Adrenal gland (tissue), 9 donors: ENCODE measurements at regions not wholly inside any gene's neighbourhood (a gene's known extent, or its start where the extent isn't known, plus 50 kb on each side); places are given as distances from the start of the nearest gene placed in this dataset.
"Not testable (repeated sequence)": the region's sequence is repeated elsewhere in the genome, so short reads cannot be mapped to it uniquely, and the experiment has no call there.

Source experiments
- DNase-seq, 7 donors: peaks; one replicate each; pipeline ENCODE4 v3.0.0-alpha.2; 2019 to 2020
- H3K27ac ChIP-seq, 5 donors: fragments of 200-600 bp; sonication (generic) in 4 of 5; 1 replicate in 3 of 5; 2 replicates in 2 of 5; pipeline versions ENCODE4 v1.5.1 to v1.8.0; 2016 to 2020; ENCODE audit warnings: mild to moderate bottlenecking in 1 of 5
- H3K27me3 ChIP-seq: fragments of 200-600 bp; 2 replicates; pipeline ENCODE4 v1.8.0; 2021
- H3K36me3 ChIP-seq, 2 donors: fragments of 200-600 bp; replicated peaks in 1 of 2; 1 replicate in 1 of 2; 2 replicates in 1 of 2; pipeline versions ENCODE4 v1.5.1 to v1.8.0; 2018 to 2022
- H3K4me1 ChIP-seq, 2 donors: fragments of 200-600 bp; replicated peaks in 1 of 2; 1 replicate in 1 of 2; 2 replicates in 1 of 2; pipeline versions ENCODE4 v1.5.1 to v1.8.0; 2018 to 2021
- H3K4me3 ChIP-seq, 4 donors: fragments of 200-600 bp; sonication (generic) in 3 of 4; one replicate each; pipeline ENCODE4 v1.5.1; 2016 to 2018
- H3K9me3 ChIP-seq, 3 donors: fragments of 200-600 bp; sonication (generic) in 1 of 3; replicated peaks in 1 of 3; 1 replicate in 2 of 3; 2 replicates in 1 of 3; pipeline versions ENCODE4 v1.5.1 to v1.8.0; 2016 to 2021
- CTCF ChIP-seq, 6 experiments: fragments of 450-650 bp in 4 of 6; fragments of 200-600 bp in 2 of 6; sonication (generic) in 1 of 6; IDR thresholded peaks; 1 replicate in 5 of 6; 2 replicates in 1 of 6; pipeline versions ENCODE4 v1.5.1 to v1.8.0; 2016 to 2021; ENCODE audit warnings: antibody characterized with exemption in 6 of 6, mild to moderate bottlenecking in 2 of 6, moderate library complexity in 1 of 6
- POLR2A ChIP-seq, 2 donors: fragments of 450-650 bp; IDR thresholded peaks; one replicate each; pipeline ENCODE4 v1.6.1; 2017; ENCODE audit warnings: antibody characterized with exemption in 2 of 2, mild to moderate bottlenecking in 2 of 2, moderate library complexity in 1 of 2
- WGBS, 4 donors: extraction: QIAGEN DNeasy Blood & Tissue Kit in 2 of 4; methylation state at CpG; one replicate each; pipeline versions ENCODE4 v1.1.5 to v1.1.7; 2013 to 2017; 5-methylcytosine and 5-hydroxymethylcytosine counted together
- intact Hi-C, 2 donors: fragments of 100-400 bp; cut with DNase I; formaldehyde crosslinking; loops; one replicate each; pipeline versions ENCODE4 v1.14.1 to v1.15.0; 2022 to 2023
- donor health status: healthy with polysubstance abuse.
- donor health status: Bipolar disorder and iron deficiency.
- donor health status: DM: yes; HTN: yes; CAD: no.
- donor health status: DM: no; HTN: no; CAD: no.
- donor health status: DM: no; HTN: no; CAD: no.

GRCh38 chrX:27254656-27255055, 208.5 kb downstream of the PPP4R3C start:
- no peaks in the 10 kb centered on the region for H3K9me3 ChIP-seq
- no peak overlapping the region for H3K4me3 ChIP-seq
- no peaks in the 10 kb centered on the region for H3K4me1 ChIP-seq
- no peak overlapping the region for H3K27ac ChIP-seq
- no peak for TF ChIP-seq CTCF (IDR thresholded peaks at IDR 0.05)
- no peak for TF ChIP-seq POLR2A (IDR thresholded peaks at IDR 0.05)
- intact Hi-C loops: no loop called here
- H3K27me3 ChIP-seq: no peaks in the 10 kb centered on the region
- no peaks in the 10 kb centered on the region for H3K36me3 ChIP-seq
- no peak for DNase-seq

- WGBS, 4 donors: 47 to 82% (median 59%) methylated on average over 1 to 3 of the region's 3 CpGs
- TF ChIP-seq POLR2A (IDR thresholded peaks at IDR 0.05) (no peak), CTCF (IDR thresholded peaks at IDR 0.05) (no peak)
- Histone ChIP-seq H3K36me3 (no peaks in the 10 kb centered on the region), H3K9me3 (no peaks in the 10 kb centered on the region), H3K4me3 (no peak overlapping the region), H3K27me3 (no peaks in the 10 kb centered on the region), H3K27ac (no peak overlapping the region), H3K4me1 (no peaks in the 10 kb centered on the region)
- DNase-seq: no peak
- intact Hi-C loops: no loop called here
Measured at GRCh38 chrX:27251369-27251768, 211.8 kb downstream of the PPP4R3C start.

GRCh38 chrX:27242581-27242980, 220.6 kb downstream of the PPP4R3C start:
- intact Hi-C loops: no loop called here
- no peak for DNase-seq
- 32 to 70% (median 44%) methylated on average over 1 of the region's 1 CpG for WGBS, 4 donors

GRCh38 chrX:27241981-27242380, 221.2 kb downstream of the PPP4R3C start:
- no peak for DNase-seq
- Histone ChIP-seq H3K4me3 (no peak overlapping the region), H3K36me3 (no peaks in the 10 kb centered on the region), H3K9me3 (no peaks in the 10 kb centered on the region), H3K27ac (no peak overlapping the region), H3K27me3 (no peaks in the 10 kb centered on the region), H3K4me1 (no peaks in the 10 kb centered on the region)
- TF ChIP-seq POLR2A (IDR thresholded peaks at IDR 0.05) (no peak), CTCF (IDR thresholded peaks at IDR 0.05) (no peak)
- intact Hi-C loops: no loop called here

More at GRCh38 chrX:27242581-27242980, 220.6 kb downstream of the PPP4R3C start:
- no peak for TF ChIP-seq POLR2A (IDR thresholded peaks at IDR 0.05)
- TF ChIP-seq CTCF (IDR thresholded peaks at IDR 0.05): no peak
- no peak overlapping the region for H3K4me3 ChIP-seq
- H3K36me3 ChIP-seq: no peaks in the 10 kb centered on the region
- H3K27me3 ChIP-seq: no peaks in the 10 kb centered on the region
- no peaks in the 10 kb centered on the region for H3K9me3 ChIP-seq
- no peaks in the 10 kb centered on the region for H3K4me1 ChIP-seq
- no peak overlapping the region for H3K27ac ChIP-seq

DNA sequence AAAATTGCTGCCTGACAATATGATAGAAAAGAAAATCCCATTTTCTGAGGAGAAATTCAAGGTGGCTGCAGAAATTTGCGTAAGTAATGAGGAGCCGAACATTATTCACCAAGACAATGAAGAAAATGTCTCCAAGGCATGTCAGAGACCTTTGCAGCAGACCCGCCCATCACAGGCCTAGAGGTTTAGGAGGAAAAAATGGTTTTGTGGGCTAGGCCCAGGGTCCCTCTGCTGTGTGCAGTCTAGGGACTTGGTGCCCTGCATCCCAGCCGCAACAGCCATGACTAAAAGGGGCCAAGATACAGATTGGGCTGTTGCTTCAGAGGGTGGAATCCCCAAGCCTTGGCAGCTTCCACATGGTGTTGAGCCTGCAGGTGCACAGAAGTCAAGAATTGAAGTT, 223.1 kb downstream of the PPP4R3C start:
- H3K4me3 ChIP-seq, H3K9me3 ChIP-seq, H3K4me1 ChIP-seq, intact Hi-C loops, H3K27ac ChIP-seq, H3K36me3 ChIP-seq, DNase-seq, H3K27me3 ChIP-seq: not testable (repeated sequence)
- WGBS, 4 donors: 85 to 94% (median 88%) methylated on average over 3 to 4 of the region's 4 CpGs
